Activated T-helper 17 cell treated with anti-CD3 and anti-CD28 coated beads, Interleukin-2, amount 50 U/mL, for 72 hours (primary cell): ENCODE measurements at regions not wholly inside any gene's neighbourhood (a gene's known extent, or its start where the extent isn't known, plus 50 kb on each side); places are given as distances from the start of the nearest gene placed in this dataset.
"Not testable (repeated sequence)": the region's sequence is repeated elsewhere in the genome, so short reads cannot be mapped to it uniquely, and the experiment has no call there.

Experiments used
- ATAC-seq: fragments of 150-1000 bp; cut with Tn5 transposase; replicated peaks from 2 replicates; pipeline ENCODE4 v1.10.0; 2021; ENCODE audit warnings: mild to moderate bottlenecking, moderate library complexity
- H3K27ac Mint-ChIP-seq: one replicate; pipeline ENCODE4 v1.8.0; 2022; ENCODE audit warnings: mixed read lengths
- H3K27me3 Mint-ChIP-seq: one replicate; pipeline ENCODE4 v1.8.0; 2022; ENCODE audit warnings: mixed read lengths
- H3K36me3 Mint-ChIP-seq: one replicate; pipeline ENCODE4 v1.8.0; 2022; ENCODE audit warnings: low read depth, mild to moderate bottlenecking, mixed read lengths
- H3K4me1 Mint-ChIP-seq: one replicate; pipeline ENCODE4 v1.8.0; 2022; ENCODE audit warnings: mixed read lengths
- H3K4me3 Mint-ChIP-seq: one replicate; pipeline ENCODE4 v1.8.0; 2022; ENCODE audit warnings: mild to moderate bottlenecking, mixed read lengths
- H3K9me3 Mint-ChIP-seq: one replicate; pipeline ENCODE4 v1.8.0; 2022; ENCODE audit warnings: mixed read lengths

DNA sequence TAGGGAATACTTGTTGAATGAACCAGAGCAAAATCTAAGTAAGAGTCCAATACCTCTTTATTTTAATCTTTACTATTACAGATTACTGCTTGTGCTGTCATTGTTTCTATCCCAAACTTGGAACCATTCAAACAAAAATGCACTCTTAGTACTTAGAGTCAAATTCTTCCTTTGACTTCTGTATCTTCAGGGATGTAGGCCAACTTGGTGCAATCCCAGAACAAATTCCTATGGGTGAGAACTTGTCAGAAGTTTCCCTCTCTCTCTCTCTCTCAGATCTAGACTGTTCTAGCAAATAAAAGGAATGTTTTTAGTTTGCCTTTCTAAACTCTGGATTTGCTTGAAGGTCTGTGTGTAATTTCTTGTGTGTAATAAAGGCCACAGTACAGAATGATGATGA, 329.0 kb upstream of the TMTC4 start:
- Mint-ChIP-seq H3K36me3 (no peaks in the 10 kb centered on the region), H3K27ac (no peak overlapping the region), H3K9me3 (no peaks in the 10 kb centered on the region), H3K27me3 (peaks cover 10% of the 10 kb centered on the region), H3K4me1 (no peaks in the 10 kb centered on the region), H3K4me3 (no peak overlapping the region)
- ATAC-seq = no peak

DNA sequence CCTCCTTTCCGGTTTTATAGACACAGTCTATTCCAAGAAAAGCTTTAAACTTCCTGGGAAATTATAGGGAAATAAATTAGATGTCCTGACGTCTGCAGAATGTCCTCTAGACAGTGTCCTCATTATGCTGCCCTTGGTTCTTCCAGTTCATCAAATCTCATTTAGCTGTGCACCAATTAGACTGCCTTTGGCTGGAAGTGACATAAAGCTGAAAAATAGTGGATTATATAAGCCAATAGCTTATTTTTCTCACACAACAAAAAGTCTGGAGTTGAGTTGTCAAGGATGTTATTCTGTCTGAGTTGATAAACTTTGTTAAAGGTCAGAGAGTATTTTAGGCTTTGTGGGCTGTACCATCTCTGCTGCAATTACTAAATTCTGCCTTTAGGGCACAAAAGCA, 314.8 kb upstream of the TMTC4 start:
- no peaks in the 10 kb centered on the region for H3K36me3 Mint-ChIP-seq
- no peak overlapping the region for H3K27ac Mint-ChIP-seq
- no peak overlapping the region for H3K4me3 Mint-ChIP-seq
- peaks cover 12% of the 10 kb centered on the region for H3K27me3 Mint-ChIP-seq
- no peaks in the 10 kb centered on the region for H3K4me1 Mint-ChIP-seq
- no peak for ATAC-seq
- peaks cover 9% of the 10 kb centered on the region for H3K9me3 Mint-ChIP-seq

DNA sequence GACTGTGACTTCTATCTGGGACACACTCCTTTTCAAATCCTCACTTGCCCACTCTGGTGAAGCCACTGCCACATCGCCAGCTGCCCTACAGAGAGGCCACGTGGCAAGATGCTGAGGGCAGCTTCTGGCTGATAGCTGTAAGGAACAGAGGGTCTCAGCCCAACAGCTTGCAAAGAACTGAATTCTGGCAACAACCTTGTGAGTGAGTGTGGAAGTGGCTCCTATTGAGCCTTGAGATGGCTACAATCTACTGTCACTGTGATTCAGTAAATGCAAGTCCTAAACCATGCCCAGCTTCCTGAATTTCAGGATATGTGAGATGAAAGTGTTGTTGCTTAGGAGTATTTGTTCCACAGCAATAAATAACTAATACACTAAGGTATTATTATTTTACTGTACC, 314.3 kb upstream of the TMTC4 start:
- Mint-ChIP-seq H3K9me3 (peaks cover 9% of the 10 kb centered on the region), H3K36me3 (no peaks in the 10 kb centered on the region), H3K4me1 (no peaks in the 10 kb centered on the region), H3K4me3 (no peak overlapping the region), H3K27ac (no peak overlapping the region), H3K27me3 (peaks cover 12% of the 10 kb centered on the region)
- no peak for ATAC-seq

- no peak overlapping the region for H3K4me3 Mint-ChIP-seq
- H3K27me3 Mint-ChIP-seq = peaks cover 14% of the 10 kb centered on the region
- no peaks in the 10 kb centered on the region for H3K36me3 Mint-ChIP-seq
- no peaks in the 10 kb centered on the region for H3K4me1 Mint-ChIP-seq
- H3K27ac Mint-ChIP-seq = no peak overlapping the region
- H3K9me3 Mint-ChIP-seq = peaks cover 9% of the 10 kb centered on the region
- ATAC-seq = no peak
These were observed 313.4 kb upstream of the TMTC4 start for GRCh38 chr13:100987948-100988347.

DNA sequence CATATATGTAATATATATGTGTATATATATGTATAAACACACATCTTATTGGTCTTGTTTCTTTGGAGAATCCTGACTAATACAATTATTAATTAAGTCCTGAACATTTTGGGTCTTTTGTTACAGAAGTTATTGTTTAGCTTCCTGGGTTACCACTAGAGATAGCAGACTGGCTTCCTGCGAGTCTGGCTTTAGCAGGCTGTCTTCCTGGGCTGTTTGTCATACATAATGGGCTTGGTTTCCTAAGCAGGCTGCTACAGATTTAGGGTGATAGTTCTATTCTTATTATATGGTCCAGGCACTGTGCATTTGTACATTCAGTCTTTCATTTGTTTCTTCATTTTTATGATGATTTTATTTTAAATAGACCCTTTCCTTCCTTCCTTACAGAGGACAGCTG, 312.0 kb upstream of the TMTC4 start:
- Mint-ChIP-seq H3K4me1 (no peaks in the 10 kb centered on the region), H3K27me3 (peaks cover 16% of the 10 kb centered on the region), H3K36me3 (no peaks in the 10 kb centered on the region), H3K27ac (no peak overlapping the region), H3K4me3 (no peak overlapping the region), H3K9me3 (peaks cover 4% of the 10 kb centered on the region)
- no peak for ATAC-seq

- no peaks in the 10 kb centered on the region for H3K9me3 Mint-ChIP-seq
- no peak overlapping the region for H3K4me3 Mint-ChIP-seq
- H3K27ac Mint-ChIP-seq = no peak overlapping the region
- H3K27me3 Mint-ChIP-seq = peaks cover 26% of the 10 kb centered on the region
- H3K4me1 Mint-ChIP-seq = no peaks in the 10 kb centered on the region
- H3K36me3 Mint-ChIP-seq = no peaks in the 10 kb centered on the region
- ATAC-seq = peak; percentile 24
These were observed 309.6 kb upstream of the TMTC4 start for GRCh38 chr13:100984085-100984705.

DNA sequence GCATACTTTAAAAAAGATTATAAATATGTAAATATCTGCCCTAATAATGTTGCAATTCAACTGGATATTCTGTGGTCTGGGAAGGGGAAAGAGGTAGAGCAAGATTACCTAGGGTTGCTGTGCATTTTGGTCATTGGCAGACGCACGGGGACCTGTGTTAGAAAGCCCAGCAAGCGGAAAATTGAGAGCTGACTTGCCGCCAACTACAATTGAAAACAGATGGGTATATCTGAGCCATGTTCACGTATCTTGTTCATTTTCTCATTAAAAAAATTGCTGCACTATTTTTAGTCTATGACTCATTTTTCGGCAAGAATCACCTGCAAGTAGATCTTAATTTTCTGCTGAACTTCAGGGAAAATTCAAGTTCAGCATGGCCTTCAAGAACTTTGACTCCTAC, 308.5 kb upstream of the TMTC4 start:
- Mint-ChIP-seq H3K9me3 (no peaks in the 10 kb centered on the region), H3K36me3 (no peaks in the 10 kb centered on the region), H3K27ac (no peak overlapping the region), H3K27me3 (peaks cover 33% of the 10 kb centered on the region), H3K4me1 (no peaks in the 10 kb centered on the region), H3K4me3 (no peak overlapping the region)
- ATAC-seq = no peak

DNA sequence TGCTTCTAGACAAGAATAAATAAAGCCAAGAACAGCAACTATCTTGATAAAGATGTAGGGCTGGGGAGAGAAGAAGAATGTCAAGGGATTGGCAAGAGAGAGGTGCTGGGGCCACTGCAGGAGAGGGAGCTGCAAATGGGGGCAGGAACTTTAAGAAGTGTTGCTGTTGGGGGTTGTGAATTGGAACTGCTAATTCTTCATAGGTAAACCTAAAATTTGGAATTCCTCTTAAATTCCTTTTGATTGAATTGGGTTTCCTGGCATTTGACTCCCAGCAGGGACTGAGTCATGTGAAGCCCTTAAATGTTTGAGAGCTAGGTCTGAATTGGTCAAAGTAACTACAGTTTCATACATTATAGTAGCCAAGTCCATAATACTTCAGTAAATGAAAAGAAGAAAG, 305.6 kb upstream of the TMTC4 start:
- Mint-ChIP-seq H3K27me3 (peaks cover 30% of the 10 kb centered on the region), H3K36me3 (no peaks in the 10 kb centered on the region), H3K9me3 (no peaks in the 10 kb centered on the region), H3K4me3 (no peak overlapping the region), H3K27ac (no peak overlapping the region), H3K4me1 (no peaks in the 10 kb centered on the region)
- ATAC-seq = no peak

DNA sequence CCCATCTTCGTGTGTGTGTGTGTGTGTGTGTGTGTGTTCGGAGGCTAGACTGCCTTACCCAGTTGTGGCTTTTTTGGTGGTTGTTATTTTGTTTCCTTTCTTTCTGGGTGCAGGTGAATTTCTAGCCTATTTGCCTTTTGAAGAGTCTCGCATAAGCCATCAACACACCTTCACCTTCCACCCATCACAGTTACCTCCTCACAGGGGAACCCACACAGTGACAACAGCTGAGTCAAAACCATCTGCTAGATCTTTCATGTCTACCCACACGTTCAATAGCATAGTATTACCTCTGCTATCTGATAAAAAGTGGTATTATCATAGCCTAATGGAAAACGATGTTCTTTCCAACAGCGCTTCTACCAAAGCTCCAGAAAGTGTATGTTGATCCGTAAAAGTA, 303.2 kb upstream of the TMTC4 start:
- H3K4me3 Mint-ChIP-seq = no peak overlapping the region
- no peak for ATAC-seq
- H3K27me3 Mint-ChIP-seq = peaks cover 27% of the 10 kb centered on the region
- no peak overlapping the region for H3K27ac Mint-ChIP-seq
- H3K4me1 Mint-ChIP-seq = no peaks in the 10 kb centered on the region
- no peaks in the 10 kb centered on the region for H3K9me3 Mint-ChIP-seq
- no peaks in the 10 kb centered on the region for H3K36me3 Mint-ChIP-seq

- H3K27me3 Mint-ChIP-seq = peaks cover 24% of the 10 kb centered on the region
- H3K9me3 Mint-ChIP-seq = no peaks in the 10 kb centered on the region
- H3K27ac Mint-ChIP-seq = no peak overlapping the region
- no peaks in the 10 kb centered on the region for H3K4me1 Mint-ChIP-seq
- no peak overlapping the region for H3K4me3 Mint-ChIP-seq
- no peak for ATAC-seq
- no peaks in the 10 kb centered on the region for H3K36me3 Mint-ChIP-seq
These were observed 302.4 kb upstream of the TMTC4 start for GRCh38 chr13:100976993-100977392.

GRCh38 chr13:100975666-100976065, 301.1 kb upstream of the TMTC4 start:
- not testable (repeated sequence) for H3K4me3 Mint-ChIP-seq, H3K4me1 Mint-ChIP-seq, H3K9me3 Mint-ChIP-seq, H3K36me3 Mint-ChIP-seq, ATAC-seq, H3K27ac Mint-ChIP-seq
- H3K27me3 Mint-ChIP-seq = peaks cover 14% of the 10 kb centered on the region

- Mint-ChIP-seq H3K27ac (no peak overlapping the region), H3K9me3 (peaks cover 2% of the 10 kb centered on the region), H3K27me3 (peaks cover 16% of the 10 kb centered on the region), H3K4me3 (no peak overlapping the region), H3K36me3 (no peaks in the 10 kb centered on the region), H3K4me1 (no peaks in the 10 kb centered on the region)
- no peak for ATAC-seq
These were observed 288.0 kb upstream of the TMTC4 start for GRCh38 chr13:100962585-100962984.

- Mint-ChIP-seq H3K27ac (no peak overlapping the region), H3K27me3 (peaks cover 18% of the 10 kb centered on the region), H3K36me3 (no peaks in the 10 kb centered on the region), H3K9me3 (no peaks in the 10 kb centered on the region), H3K4me1 (no peaks in the 10 kb centered on the region), H3K4me3 (no peak overlapping the region)
- no peak for ATAC-seq
These were observed 286.6 kb upstream of the TMTC4 start for GRCh38 chr13:100961186-100961585.

GRCh38 chr13:100958831-100959230, 284.2 kb upstream of the TMTC4 start:
- ATAC-seq = no peak
- H3K27ac Mint-ChIP-seq = no peak overlapping the region
- no peak overlapping the region for H3K4me3 Mint-ChIP-seq
- H3K36me3 Mint-ChIP-seq = no peaks in the 10 kb centered on the region
- no peaks in the 10 kb centered on the region for H3K4me1 Mint-ChIP-seq
- H3K27me3 Mint-ChIP-seq = peaks cover 18% of the 10 kb centered on the region
- H3K9me3 Mint-ChIP-seq = no peaks in the 10 kb centered on the region

DNA sequence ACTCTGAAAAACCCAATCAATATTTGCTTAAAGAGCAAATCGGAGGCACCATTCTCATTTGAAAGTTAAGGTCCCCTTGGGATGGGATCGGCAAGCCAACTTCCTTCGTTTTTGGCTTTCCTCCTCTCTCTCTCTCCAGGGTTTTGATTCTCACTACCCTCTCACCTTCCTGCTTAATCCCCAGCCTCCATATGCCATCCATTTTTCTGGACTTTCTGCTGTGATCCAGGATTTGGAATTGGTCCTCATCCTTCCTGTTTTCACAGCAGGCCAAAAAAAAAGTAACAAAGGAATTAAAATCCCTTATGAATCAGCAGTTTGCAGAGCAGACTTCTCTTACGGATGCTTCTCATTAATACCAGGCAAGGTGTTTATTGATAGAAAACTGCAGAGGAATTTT, 283.1 kb upstream of the TMTC4 start:
- Mint-ChIP-seq H3K4me1 (no peaks in the 10 kb centered on the region), H3K4me3 (no peak overlapping the region), H3K27ac (no peak overlapping the region), H3K9me3 (no peaks in the 10 kb centered on the region), H3K27me3 (peaks cover 18% of the 10 kb centered on the region), H3K36me3 (no peaks in the 10 kb centered on the region)
- ATAC-seq = no peak
